HG02588 (cell line): ENCODE measurements at regions not wholly inside any gene's neighbourhood (a gene's known extent, or its start where the extent isn't known, plus 50 kb on each side); places are given as distances from the start of the nearest gene placed in this dataset.

ENCODE experiments used
- ATAC-seq: cut with Tn5 transposase; IDR thresholded peaks from one replicate; pipeline ENCODE4 v1.9.1; 2021; ENCODE audit warnings: mild to moderate bottlenecking, moderate library complexity; ENCODE audit not compliant: unreplicated experiment

DNA sequence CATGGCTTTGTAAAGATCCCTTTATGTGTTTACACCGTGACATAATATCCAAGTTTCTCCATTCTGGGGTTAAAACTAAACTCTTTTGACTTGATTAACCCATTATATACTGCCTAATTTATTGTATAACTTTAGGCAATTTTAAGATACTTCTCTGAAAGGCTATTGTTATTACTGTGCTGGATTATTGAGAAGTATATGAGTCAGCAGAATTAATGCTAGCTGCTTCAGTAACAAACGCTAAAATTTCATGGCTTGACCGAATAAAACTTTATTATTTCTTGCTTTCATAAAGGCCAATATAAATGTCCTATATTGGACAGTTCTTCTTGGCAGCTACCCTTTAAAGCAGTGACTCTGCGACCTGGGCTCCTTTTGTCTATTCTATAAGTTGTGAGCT lies 853.9 kb downstream of the SORCS3 start:
- no peak for ATAC-seq

DNA sequence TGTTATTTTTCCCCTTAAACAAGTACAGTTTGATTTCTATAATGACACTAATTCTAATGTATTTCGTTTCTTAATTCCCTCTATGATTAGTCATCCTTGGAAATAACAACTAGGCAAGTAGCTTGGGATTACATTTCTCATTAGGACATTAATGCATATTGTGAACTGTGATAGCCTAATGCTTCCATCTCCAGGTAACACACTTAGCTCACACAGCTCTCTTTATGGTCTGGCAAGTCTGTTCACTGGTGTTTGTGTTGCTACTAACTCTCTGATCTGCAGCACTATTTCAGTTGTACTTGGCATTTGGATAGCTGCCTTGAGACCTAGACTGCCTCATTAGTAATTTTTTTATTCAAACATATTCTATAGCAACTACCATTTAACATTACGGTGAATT lies 853.2 kb downstream of the SORCS3 start:
- ATAC-seq: no peak

DNA sequence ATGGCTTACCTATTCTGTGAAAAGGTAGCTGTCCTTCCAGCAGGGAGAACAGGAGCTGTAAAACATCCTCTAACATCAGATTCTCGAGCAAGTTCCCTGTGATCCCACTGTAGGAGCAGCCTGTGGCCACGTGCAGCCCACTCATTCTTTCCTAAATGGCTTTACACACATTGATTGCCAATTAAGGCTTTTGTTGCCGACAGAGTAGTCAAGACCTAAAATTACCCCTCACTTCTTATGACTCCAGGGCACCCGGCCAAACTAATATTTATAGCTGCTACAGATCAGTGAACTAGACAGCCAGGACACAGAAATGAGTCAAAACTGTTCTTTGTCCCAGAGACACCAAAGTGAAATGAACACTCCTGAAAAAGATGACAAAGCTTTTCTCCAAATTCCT lies 832.1 kb downstream of the SORCS3 start:
- ATAC-seq: no peak

DNA sequence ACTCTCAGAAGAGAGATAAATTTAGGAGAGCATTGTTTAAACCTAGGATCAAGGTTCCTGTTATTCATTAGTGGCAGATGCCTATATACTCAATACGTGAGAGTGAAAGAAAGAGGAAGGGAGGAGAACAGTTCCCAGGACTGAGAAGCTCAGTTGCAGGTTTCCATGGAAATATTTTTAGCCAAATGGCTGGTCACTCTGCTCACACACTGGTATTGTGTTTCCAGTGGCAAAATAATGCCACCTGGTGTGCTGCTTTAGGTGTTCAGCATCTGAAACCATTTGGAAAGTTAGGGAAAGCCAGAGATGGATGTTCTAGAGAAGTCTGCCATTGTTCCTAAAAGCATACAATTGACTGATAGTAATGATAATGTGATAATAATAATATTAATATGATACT lies 827.7 kb downstream of the SORCS3 start:
- no peak for ATAC-seq

DNA sequence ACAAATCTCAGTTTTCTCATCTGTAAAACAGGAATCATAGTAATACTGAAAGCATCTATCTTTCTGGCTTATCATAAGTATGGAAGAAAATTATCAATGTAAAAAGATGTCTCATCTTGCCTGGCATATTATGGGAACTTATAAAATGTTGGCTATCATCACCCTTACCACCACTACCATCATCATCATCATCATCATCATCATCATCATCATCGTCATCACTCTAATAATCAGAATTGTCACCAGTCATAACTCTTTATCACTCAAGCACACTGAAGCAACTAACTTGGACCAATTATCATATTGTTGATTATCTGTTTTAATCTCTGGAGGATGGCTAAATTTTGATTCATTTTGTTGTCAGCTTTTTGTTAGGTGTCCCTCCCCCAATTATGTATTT lies 825.4 kb downstream of the SORCS3 start:
- ATAC-seq: no peak

DNA sequence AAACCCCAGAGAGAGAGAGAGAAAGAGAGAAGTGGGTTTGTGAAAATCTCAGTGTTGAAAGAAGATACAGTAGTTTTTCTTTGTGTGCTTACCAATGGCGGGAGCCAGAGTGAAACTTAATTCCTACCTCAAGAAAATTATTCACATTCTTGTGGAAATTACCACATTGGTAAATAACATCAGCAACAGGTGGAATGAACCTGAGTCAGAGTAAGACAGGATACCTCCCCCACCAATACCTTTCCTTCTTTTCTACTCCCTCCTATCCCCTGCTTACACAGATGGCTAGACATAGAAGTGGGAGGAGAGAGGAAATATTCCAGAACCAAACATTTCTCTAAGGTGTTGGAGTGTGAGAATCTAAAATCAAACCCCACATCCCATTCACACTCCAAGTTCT lies 793.9 kb downstream of the SORCS3 start:
- no peak for ATAC-seq

DNA sequence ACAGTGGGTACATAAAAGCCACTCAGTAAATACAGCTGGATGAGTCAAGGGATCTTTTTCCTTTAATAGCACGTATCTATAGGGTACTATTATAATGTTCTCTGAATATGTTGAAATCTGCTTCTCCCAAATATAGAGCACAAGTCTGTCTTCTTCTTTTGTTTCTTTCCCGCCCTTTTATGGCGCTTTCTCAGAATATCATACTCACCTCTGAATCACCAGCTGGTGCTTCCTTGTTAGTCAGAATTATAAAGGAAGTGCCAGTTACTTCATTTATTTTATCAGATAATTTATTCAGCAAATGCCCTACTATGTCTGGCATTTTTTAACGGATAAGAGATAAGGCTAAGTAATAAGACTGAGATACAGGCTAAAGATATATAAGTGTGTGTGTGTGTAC lies 772.9 kb downstream of the SORCS3 start:
- no peak for ATAC-seq

DNA sequence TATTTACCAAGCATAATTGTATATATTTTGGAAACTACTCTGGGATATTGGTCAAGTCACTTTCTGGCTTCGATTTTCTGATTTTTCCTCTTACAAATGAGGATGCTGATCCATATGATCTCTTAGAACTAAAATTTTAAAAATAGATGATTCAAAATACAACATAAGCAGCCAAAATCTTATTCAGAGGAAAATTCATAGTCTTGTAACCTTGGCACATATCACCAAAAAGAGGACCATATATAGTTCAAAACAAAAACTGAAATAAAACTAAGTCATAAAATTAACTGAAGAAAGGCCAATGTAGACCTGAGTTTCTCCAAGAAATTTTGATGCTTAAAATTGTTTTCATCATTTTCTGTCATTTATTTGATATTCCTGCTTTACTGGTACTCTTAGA lies 768.3 kb downstream of the SORCS3 start:
- no peak for ATAC-seq

DNA sequence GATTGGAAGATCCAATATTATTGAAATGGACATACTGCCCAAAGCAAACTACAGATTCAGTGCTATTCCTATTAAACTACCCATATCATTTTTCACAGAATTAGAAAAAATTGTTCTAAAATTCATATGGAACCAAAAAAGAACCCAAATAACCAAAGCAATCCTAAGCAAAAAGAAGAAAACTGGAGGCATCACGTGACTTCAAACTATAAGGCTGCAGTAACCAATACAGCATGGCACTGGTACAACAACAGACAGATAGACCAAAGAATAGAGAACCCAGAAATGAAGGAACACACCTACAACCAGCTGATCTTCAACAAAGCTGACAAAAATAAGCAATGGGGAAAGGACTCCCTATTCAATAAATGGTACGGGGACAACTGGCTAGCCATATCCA lies 765.4 kb downstream of the SORCS3 start:
- ATAC-seq: no peak

DNA sequence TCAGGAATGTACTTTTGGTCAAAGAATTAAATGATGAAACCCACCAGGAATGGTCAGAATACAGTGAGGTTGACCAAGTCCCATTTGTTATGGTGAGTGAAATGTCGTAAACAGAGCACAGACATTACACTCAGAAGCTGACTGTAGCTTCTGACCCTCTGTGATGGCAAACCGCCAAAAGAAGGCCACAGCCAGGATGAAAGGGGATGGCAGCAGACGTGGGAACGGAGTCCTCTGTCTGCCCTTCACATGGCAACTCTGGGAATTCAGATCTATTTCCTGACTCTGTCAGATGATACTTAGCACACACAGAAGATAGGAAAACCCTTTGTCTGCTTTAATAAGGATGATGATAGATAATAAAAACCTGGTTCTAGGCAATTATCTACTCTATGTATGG lies 757.1 kb downstream of the SORCS3 start:
- no peak for ATAC-seq

DNA sequence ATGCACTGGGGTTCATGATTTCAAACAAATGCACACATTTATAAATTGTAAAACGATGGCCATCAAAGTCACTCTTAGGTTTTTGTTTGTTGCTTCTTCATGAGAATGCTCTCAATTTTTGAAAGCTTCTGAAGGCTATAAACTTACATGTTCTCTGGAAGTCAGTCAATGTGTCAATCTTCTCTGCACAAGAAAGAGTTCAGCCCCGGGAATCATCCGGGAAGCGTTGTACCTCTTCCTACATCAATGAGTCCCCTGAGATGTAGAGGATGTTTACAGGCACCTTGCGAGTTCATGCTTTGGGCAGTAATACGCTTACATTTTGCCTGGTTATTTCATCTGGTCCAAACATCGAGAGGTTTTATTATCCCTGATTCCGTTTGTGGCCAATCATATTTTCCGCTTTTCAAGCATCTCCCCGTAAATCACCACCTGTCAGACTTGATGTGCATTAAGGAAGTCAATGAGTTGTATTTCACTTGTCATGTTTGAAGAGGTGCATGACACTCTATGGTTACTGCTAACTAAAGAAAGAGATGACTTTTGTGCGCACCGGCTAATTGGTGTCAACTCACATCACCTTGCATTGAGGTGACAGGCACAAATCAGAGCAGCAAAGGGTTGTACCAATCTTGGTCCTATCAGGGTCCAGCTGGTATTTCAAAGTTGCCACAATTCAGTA lies 750.7 kb downstream of the SORCS3 start:
- ATAC-seq: no peak

DNA sequence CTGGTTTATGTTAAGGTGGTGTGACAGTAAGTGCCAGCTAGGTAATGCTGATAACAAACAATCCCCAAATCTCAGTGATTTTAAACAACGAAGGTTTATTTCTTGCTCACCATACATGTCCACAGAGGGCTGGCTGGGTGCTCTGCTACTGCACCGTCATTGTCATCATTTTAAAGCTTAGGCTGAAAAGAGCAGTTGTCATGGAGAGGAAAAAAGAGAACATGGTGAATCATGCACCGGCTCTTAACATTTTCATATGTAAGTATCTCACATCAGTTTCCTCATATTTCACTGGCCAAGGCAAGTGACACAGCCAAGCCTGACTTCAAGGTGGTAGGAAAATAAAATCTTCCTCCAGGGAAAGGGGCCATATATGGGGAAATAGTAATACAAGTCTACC lies 746.9 kb downstream of the SORCS3 start:
- ATAC-seq: no peak

DNA sequence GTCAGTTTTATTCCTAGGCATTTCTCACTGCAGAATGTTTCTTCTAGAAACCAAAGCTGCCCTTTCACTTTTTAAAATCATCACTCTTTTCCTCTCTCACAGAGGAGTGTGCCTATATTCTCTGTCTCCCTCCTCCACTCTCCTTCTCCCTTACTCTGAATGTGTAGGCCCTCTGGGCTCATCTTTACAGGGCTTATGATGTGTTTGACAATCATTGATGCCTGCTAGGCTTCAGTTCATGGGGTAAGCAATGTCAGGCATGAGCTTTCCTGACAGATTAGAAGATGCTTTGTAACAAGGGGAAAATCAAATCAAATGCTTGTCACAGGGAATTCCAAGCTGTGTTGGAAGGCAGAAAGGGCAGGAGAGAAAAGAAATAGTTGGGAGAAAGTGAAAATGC lies 742.9 kb downstream of the SORCS3 start:
- no peak for ATAC-seq

DNA sequence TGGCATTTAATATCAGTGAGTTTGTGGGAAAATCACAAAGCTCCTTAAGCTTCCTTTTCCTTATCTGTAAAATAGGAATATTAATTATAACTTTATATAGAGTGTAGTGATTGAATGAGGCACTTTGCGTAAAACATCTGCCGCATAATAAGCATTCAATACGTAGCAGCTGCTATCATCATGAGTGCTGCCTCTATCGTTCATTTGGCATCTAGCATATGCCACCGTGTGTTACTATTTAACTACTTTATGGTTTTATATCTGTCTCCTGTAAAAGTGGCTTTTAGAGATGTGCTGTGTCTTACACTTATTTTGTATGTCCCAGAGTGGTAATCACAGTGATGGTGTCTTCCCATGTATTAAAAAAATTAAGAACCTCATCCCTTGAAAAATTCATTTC lies 729.6 kb downstream of the SORCS3 start:
- ATAC-seq: no peak

DNA sequence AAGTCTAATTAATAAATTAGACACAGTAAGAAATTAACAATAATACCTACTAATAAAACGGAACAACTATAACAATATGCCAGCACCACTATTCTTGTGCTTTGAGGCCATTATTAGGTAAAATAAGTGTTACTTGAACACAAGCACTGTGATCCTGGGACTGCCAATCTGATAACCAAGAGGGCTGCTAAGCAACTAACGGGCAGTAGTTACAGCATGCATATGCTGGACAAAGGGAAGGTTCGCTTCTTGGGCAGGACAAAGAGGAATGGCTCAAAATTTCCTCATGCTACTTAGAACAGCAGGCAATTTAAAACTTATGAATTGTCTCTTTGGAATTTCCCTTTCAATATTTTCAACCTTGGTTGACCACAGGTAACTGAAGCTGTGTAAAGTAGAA lies 718.6 kb downstream of the SORCS3 start:
- no peak for ATAC-seq

DNA sequence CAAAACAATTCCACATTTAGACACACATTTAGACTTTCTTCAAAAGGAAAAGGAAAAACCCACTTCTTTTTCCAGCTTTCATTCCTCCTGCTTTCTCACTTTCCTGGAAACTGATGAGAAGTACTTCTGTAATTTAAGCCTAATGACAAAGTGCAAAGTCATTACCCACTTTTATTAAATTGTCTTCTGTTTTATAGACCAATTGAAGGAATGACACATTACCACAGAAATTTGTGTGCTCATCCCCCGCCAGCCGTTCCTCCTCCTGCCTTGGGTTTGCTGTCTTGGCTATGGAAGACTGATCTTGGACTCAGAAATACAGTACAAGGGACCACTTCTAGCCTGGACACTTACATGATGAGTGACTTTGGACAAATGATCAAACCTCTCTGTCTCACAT lies 717.8 kb downstream of the SORCS3 start:
- no peak for ATAC-seq

DNA sequence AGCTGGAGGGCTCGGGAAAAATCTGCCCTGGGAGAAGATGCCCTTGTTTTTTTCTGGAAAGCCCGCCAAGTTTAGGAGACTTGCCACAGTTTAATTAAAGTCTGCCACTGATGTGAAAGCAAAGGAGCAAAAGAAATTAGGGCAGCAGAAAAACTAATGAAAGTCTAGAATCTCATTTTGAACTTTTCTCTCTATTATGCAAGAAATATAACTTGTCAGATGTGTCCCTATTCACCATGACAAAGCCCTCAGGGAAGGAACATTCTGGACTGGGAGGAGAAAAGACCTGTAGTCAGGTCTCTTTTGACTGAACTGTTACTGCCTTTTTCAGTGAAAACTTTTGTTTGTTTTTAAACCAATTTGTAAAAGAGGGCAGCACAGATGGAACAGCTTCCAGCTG lies 715.5 kb downstream of the SORCS3 start:
- ATAC-seq: no peak

DNA sequence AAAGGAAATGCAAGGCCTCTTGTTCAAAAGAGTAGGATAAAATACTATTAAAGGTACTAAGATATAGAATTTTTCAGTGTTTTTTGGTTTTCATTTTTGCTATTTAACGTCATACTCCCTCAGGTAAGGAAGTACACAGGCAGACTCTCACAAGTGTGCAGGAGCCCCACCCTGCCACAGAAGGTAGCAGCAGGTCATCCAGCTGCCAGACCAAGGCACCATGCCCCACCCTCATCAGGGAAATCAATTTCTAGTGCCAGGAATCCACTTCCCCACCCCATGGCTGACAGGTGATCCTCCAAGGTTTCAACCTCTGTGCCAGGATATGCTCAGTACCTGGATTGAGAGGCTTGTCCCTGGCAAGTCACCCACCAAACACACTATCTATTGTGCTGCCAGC lies 712.9 kb downstream of the SORCS3 start:
- ATAC-seq: no peak

DNA sequence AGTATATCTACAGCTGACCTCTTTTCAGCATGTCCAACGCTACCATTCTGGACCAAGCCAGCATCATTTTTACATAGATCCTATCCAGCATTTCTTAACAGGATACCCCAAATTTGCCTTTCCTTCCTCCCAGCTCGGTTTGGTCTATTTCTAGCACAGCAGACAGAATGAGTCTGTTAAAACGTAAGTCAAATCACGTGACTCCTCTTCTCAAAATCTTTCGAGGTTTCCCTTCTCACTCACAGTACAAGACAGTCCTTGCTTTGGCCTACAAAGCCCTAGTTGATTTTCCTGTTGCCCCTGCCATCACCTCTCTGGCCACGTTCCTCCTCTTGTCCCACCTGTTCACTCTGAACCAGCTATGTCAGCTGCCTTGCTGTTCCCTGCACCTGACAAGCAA lies 711.7 kb downstream of the SORCS3 start:
- ATAC-seq: no peak

DNA sequence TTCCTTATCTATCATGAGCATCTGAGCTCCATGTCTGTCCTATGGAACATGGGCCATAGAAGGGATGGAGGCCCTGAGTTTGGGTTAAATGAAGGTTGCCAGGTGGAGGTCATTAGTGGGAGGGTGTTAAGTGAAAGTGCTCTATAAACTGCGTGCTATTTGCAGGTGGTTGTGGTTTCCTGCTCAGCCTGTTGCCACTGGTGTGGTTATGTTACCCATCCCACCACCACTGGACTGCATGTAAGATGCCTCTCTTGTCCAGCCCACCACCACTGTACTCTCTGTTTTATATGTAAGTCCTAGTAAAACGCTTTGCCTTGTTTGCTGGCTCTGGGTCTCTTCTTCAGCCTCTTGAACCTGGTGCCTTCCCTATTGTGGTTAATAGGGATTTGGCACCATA lies 711.2 kb downstream of the SORCS3 start:
- no peak for ATAC-seq

DNA sequence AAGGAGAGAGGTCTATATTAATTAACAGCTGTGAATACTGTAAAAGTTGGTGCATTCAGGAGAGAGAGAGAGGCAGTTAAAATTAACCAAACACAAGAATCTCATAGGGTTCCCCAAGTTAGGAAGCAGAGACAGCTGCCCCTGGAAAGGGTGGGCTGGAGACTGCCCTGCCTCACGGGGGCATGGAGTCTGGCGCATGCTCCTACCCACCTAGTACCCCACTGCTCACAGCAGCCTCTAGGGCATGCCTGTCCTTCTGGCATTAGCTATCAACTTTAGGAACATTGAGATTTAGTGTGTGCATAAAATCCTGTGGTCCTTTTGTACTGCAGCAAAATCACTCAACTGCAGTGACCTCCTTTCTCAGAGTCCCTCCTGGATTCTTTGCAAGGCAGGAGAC lies 710.1 kb downstream of the SORCS3 start:
- ATAC-seq: no peak

DNA sequence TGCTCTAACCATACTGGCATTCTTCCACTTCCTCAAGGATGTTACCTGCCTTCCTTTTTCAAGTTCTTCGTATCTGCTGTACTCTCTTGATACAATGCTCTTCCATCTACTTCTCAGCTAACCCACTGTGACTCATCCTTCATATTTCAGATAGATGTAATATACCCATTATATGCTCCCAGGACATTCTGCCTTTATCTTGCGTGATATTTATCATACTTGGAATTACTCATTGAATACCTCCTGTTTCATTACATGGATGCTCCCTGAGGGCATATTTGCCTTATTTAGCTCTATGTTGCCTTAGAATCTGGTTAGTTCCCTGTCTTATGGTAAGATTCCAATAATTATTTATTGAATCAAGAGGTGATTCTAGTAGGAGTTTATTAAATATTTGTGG lies 706.4 kb downstream of the SORCS3 start:
- ATAC-seq: no peak

DNA sequence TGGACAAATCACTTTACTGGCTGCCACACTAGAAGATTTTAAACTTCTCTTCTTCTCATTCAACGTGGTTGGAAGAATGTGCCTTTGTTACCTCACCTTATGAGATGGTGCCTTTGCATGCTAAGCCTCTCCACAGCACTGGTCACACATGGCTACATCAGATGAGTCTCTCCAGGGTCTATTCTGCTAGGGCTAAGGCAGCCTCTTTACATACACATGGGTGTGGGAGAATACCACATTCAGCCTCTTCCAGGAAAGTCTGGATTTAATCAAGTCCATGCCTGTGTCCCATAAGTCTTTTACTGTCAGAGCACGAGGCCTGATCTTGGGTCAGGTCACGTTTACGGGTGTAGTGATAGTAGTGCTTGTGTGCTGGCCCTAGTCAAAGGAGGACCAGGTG lies 701.5 kb downstream of the SORCS3 start:
- ATAC-seq: no peak

DNA sequence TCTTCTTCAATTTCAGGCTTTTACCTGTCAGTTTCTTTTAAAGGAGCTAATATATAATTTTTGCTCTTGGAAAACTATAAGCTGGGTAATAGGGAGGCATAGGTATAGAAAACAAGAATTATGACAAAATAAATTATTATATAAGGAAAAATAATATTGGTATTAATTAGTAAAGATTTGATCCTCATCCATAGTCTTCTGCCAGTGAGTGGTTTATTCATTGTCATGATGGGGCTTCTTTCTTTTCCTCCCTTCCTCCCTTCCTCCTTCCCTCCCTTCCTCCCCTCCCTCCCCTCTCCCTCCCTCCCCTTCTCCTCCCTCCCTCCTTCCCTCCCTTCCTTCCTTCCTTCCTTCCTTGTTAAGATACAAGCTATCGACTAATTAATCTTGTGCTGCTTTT lies 698.6 kb downstream of the SORCS3 start:
- no peak for ATAC-seq
